Thoracic aorta (tissue), 2 donors: ENCODE measurements at regions not wholly inside any gene's neighbourhood (a gene's known extent, or its start where the extent isn't known, plus 50 kb on each side); places are given as distances from the start of the nearest gene placed in this dataset.

Experiments
- ATAC-seq: fragments of 150-250 bp; one replicate; pipeline ENCODE4 v1.8.0; 2017; ENCODE audit warnings: low read depth; ENCODE audit not compliant: insufficient number of reproducible peaks, low FRiP score
- DNase-seq: peaks from one replicate; pipeline ENCODE4 v3.0.0-alpha.2; 2020; ENCODE audit warnings: low spot score
- H3K27ac ChIP-seq, 2 donors: fragments of 200-600 bp; sonication (generic); 1 replicate in 1 of 2; 2 replicates in 1 of 2; pipeline ENCODE4 v1.5.1; 2016; ENCODE audit warnings: mild to moderate bottlenecking in 2 of 2, moderate library complexity in 2 of 2
- H3K27me3 ChIP-seq: fragments of 200-600 bp; sonication (generic); replicated peaks from 2 replicates; pipeline ENCODE4 v1.6.0; 2016; ENCODE audit warnings: mild to moderate bottlenecking; ENCODE audit not compliant: insufficient read depth
- H3K36me3 ChIP-seq: fragments of 200-600 bp; sonication (generic); one replicate; pipeline ENCODE4 v1.5.1; 2016
- H3K4me1 ChIP-seq, 2 donors: fragments of 200-600 bp; sonication (generic); 1 replicate in 1 of 2; 2 replicates in 1 of 2; pipeline versions ENCODE4 v1.5.1 to v1.6.0; 2016; ENCODE audit warnings: low read depth in 2 of 2, mild to moderate bottlenecking in 1 of 2; ENCODE audit not compliant: control insufficient read depth in 1 of 2
- H3K4me3 ChIP-seq: fragments of 200-600 bp; sonication (generic); 2 replicates; pipeline ENCODE4 v1.5.1; 2016; ENCODE audit warnings: mild to moderate bottlenecking
- H3K9me3 ChIP-seq: fragments of 200-600 bp; sonication (generic); 2 replicates; pipeline ENCODE4 v1.5.1; 2016
- CTCF ChIP-seq: fragments of 200-600 bp; sonication (generic); IDR thresholded peaks from one replicate; pipeline ENCODE4 v1.5.1; 2019; ENCODE audit warnings: antibody characterized with exemption

GRCh38 chr1:164020391-164020790 is 538.6 kb upstream of the PBX1 start:
- no peak for ATAC-seq
- H3K4me3 ChIP-seq: no peak overlapping the region
- H3K9me3 ChIP-seq: no peaks in the 10 kb centered on the region
- H3K27ac ChIP-seq: no peak overlapping the region
- TF ChIP-seq CTCF: no peak
- no peak for DNase-seq
- H3K27me3 ChIP-seq: no peaks in the 10 kb centered on the region
- no peaks in the 10 kb centered on the region for H3K36me3 ChIP-seq
- H3K4me1 ChIP-seq: no peaks in the 10 kb centered on the region

DNA sequence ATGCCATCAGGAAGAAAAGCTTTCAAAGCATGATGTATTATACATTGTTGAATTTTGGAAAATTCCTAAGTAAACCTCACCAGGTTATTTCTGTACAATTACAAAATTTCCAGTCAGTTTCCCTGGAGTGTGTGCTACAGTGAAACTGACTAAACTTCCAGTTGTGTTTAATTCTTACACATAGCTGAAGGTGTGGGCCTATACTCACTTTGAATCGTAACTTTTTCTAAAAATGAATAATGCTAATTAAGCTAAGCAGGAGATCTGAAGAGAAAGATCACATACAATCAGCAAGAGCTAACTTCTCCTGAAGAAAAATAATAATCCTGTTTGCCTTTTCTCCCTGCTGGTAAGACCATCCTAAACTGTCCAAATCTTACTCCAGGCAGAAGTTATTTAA is 537.2 kb upstream of the PBX1 start:
- ATAC-seq (no peak), DNase-seq (no peak)
- TF ChIP-seq CTCF: no peak
- Histone ChIP-seq H3K4me3 (no peak overlapping the region), H3K36me3 (no peaks in the 10 kb centered on the region), H3K27me3 (no peaks in the 10 kb centered on the region), H3K9me3 (no peaks in the 10 kb centered on the region), H3K4me1 (no peaks in the 10 kb centered on the region), H3K27ac (no peak overlapping the region)

DNA sequence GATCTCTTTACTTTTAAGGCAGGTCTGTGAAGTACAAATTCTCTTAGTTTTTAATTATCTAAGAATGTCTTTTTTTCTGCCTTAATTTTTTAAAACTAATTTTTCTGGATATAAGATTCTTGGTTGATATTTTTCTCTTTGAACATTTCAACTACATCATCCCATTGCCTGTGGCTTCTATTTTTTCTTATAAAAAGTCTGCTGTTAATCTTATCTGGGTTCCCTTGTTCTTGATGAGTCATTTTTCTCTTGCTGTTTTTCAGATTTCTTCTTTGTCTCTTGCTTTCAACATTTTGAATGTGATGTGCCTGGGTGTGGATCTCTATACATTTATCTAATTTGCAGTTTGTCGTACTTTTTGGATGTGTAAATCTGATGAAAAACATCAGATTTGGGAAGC is 525.2 kb upstream of the PBX1 start:
- peaks cover 12% of the 10 kb centered on the region for H3K9me3 ChIP-seq
- DNase-seq (no peak), ATAC-seq (no peak)

DNA sequence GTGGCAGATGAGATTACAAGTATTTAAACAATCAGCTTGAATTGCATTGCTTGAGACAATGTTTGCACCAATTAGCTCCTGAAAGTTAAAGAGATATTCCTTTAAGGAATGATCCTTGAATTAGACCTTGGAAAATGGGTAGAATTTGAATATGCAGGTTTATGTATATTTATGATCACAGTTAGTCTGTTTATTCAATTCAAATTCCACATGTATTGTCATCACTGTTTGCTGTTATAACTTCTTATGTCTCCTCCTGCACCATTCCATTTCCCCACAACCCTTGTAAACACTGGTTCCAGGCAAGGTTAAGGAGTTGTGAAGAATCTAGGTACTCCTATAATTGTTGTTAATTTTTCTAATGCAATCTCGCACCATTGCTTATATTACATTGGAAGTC is 518.2 kb upstream of the PBX1 start:
- no peaks in the 10 kb centered on the region for H3K27me3 ChIP-seq
- no peak overlapping the region for H3K4me3 ChIP-seq
- DNase-seq (no peak), ATAC-seq (no peak)
- no peak overlapping the region for H3K27ac ChIP-seq
- TF ChIP-seq CTCF: no peak
- H3K9me3 ChIP-seq: no peaks in the 10 kb centered on the region
- no peaks in the 10 kb centered on the region for H3K4me1 ChIP-seq
- no peaks in the 10 kb centered on the region for H3K36me3 ChIP-seq

More for the DNA sequence above, 525.2 kb upstream of the PBX1 start:
- H3K4me1 ChIP-seq: no peaks in the 10 kb centered on the region
- no peak for TF ChIP-seq CTCF
- no peaks in the 10 kb centered on the region for H3K27me3 ChIP-seq
- H3K4me3 ChIP-seq: no peak overlapping the region
- H3K27ac ChIP-seq: no peak overlapping the region
- H3K36me3 ChIP-seq: no peaks in the 10 kb centered on the region

DNA sequence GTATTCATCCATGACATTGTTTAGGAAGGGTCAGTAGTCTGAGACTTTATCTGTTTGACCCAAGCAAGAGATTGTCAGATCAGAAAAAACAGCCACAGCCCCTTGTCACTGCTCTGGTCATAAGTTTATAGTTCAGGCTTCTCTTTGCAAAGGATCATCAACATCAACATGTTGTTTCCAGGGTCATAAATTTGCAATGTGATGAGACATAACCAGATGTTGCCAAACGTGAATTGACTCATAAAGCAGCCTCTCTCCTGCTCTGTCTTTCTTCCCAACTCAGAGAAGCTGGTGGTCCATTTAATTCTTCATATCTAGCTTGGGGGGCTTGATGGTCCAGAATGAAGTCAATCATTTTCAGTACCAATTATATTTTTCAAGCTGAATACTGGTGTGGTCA is 507.2 kb upstream of the PBX1 start:
- Histone ChIP-seq H3K9me3 (no peaks in the 10 kb centered on the region), H3K4me1 (no peaks in the 10 kb centered on the region), H3K27ac (no peak overlapping the region), H3K36me3 (no peaks in the 10 kb centered on the region), H3K4me3 (no peak overlapping the region), H3K27me3 (no peaks in the 10 kb centered on the region)
- ATAC-seq: no peak
- no peak for TF ChIP-seq CTCF
- DNase-seq: no peak
